CD4-positive, alpha-beta memory T cell (primary cell): ENCODE measurements at regions not wholly inside any gene's neighbourhood (a gene's known extent, or its start where the extent isn't known, plus 50 kb on each side); places are given as distances from the start of the nearest gene placed in this dataset.

Experiments
- CTCF ChIA-PET: fragments of 350-600 bp; sonication (Branson Sonifier 250); formaldehyde crosslinking; loops from one replicate; lab custom pipeline; 2021; ENCODE audit warnings: inconsistent platforms; ENCODE audit not compliant: partially characterized antibody; lab: Charles Lee
- POLR2A ChIA-PET: fragments of 350-600 bp; sonication (Branson Sonifier 250); formaldehyde crosslinking; loops from one replicate; lab custom pipeline; 2021; ENCODE audit not compliant: partially characterized antibody; lab: Charles Lee
- DNase-seq, 5 donors: peaks; one replicate each; pipeline versions ENCODE4 v3.0.0 to v3.0.0-alpha.2; 2020 to 2022; ENCODE audit warnings: mixed read lengths in 1 of 5
- H3K27ac ChIP-seq: one replicate; pipeline ENCODE4 v1.7.0; 2013; ENCODE audit warnings: low read depth, low read length
- H3K27me3 ChIP-seq: 2 replicates; pipeline ENCODE4 v1.7.0; 2013; ENCODE audit warnings: mild to moderate bottlenecking, low read length, moderate library complexity; ENCODE audit not compliant: insufficient read depth
- H3K36me3 ChIP-seq: 2 replicates; pipeline ENCODE4 v1.7.0; 2013; ENCODE audit warnings: mild to moderate bottlenecking, low read length, moderate library complexity; ENCODE audit not compliant: insufficient read depth
- H3K4me1 ChIP-seq: 2 replicates; pipeline ENCODE4 v1.7.0; 2013; ENCODE audit warnings: mild to moderate bottlenecking, low read length, moderate library complexity; ENCODE audit not compliant: insufficient read depth
- H3K4me3 ChIP-seq, 2 donors: one replicate each; pipeline ENCODE4 v1.7.0; 2013; ENCODE audit warnings: low read length in 2 of 2, mild to moderate bottlenecking in 1 of 2
- H3K9me3 ChIP-seq, 2 donors: one replicate each; pipeline ENCODE4 v1.7.0; 2013; ENCODE audit warnings: low read length in 2 of 2, control low read depth in 1 of 2; ENCODE audit not compliant: control insufficient read depth in 1 of 2
- H3K27ac Mint-ChIP-seq, 7 donors: one replicate each; pipeline ENCODE4 v1.8.0; 2020 to 2021; ENCODE audit warnings: mixed read lengths in 7 of 7, mild to moderate bottlenecking in 6 of 7, inconsistent platforms in 3 of 7, moderate library complexity in 3 of 7
- H3K27me3 Mint-ChIP-seq, 2 donors: one replicate each; pipeline ENCODE4 v1.8.0; 2020 to 2021; ENCODE audit warnings: mixed read lengths in 2 of 2
- H3K36me3 Mint-ChIP-seq, 2 donors: one replicate each; pipeline ENCODE4 v1.8.0; 2020 to 2021; ENCODE audit warnings: mixed read lengths in 2 of 2, inconsistent platforms in 1 of 2, mild to moderate bottlenecking in 1 of 2
- H3K4me1 Mint-ChIP-seq, 4 donors: one replicate each; pipeline ENCODE4 v1.8.0; 2020 to 2021; ENCODE audit warnings: mixed read lengths in 4 of 4, mild to moderate bottlenecking in 1 of 4
- H3K4me3 Mint-ChIP-seq, 8 donors: one replicate each; pipeline ENCODE4 v1.8.0; 2020 to 2021; ENCODE audit warnings: mixed read lengths in 8 of 8, mild to moderate bottlenecking in 7 of 8, moderate library complexity in 6 of 8, inconsistent platforms in 3 of 8
- H3K9me3 Mint-ChIP-seq, 8 donors: one replicate each; pipeline ENCODE4 v1.8.0; 2020 to 2021; ENCODE audit warnings: mixed read lengths in 8 of 8, mild to moderate bottlenecking in 5 of 8, inconsistent platforms in 3 of 8, moderate library complexity in 1 of 8
- intact Hi-C: fragments of 100-400 bp; cut with micrococcal nuclease; formaldehyde crosslinking; loops from one replicate; pipeline ENCODE4 v1.15.1; 2023

- Mint-ChIP-seq H3K4me1 (no peaks in the 10 kb centered on the region), H3K27me3 (no peaks in the 10 kb centered on the region), H3K4me3 (no peak overlapping the region), H3K9me3 (peaks cover 0 to 12% (median 5%) of the 10 kb centered on the region in 8 donors), H3K36me3 (no peaks in the 10 kb centered on the region), H3K27ac (no peak overlapping the region)
- Histone ChIP-seq H3K4me1 (no peaks in the 10 kb centered on the region), H3K27me3 (no peaks in the 10 kb centered on the region), H3K9me3 (no peaks in the 10 kb centered on the region), H3K4me3 (no peak overlapping the region), H3K27ac (no peak overlapping the region), H3K36me3 (no peaks in the 10 kb centered on the region)
- POLR2A ChIA-PET = no interaction called here
- CTCF ChIA-PET = no interaction called here
- DNase-seq = no peak
- intact Hi-C loops = no loop called here
Observed at GRCh38 chr18:25005541-25006403, 346.2 kb downstream of the ZNF521 start.

GRCh38 chr18:25010623-25011374 lies 341.2 kb downstream of the ZNF521 start:
- H3K27ac Mint-ChIP-seq = no peak overlapping the region
- POLR2A ChIA-PET = no interaction called here
- H3K9me3 Mint-ChIP-seq = peaks cover 0 to 12% (median 2%) of the 10 kb centered on the region in 8 donors

More at GRCh38 chr18:25010623-25011374, 341.2 kb downstream of the ZNF521 start:
- no peak for DNase-seq
- CTCF ChIA-PET = no interaction called here
- Mint-ChIP-seq H3K4me1 (no peaks in the 10 kb centered on the region), H3K4me3 (no peak overlapping the region), H3K27me3 (no peaks in the 10 kb centered on the region), H3K36me3 (no peaks in the 10 kb centered on the region)
- intact Hi-C loops = no loop called here
- no peak overlapping the region for H3K27ac ChIP-seq
- H3K36me3 ChIP-seq = no peaks in the 10 kb centered on the region
- no peak overlapping the region for H3K4me3 ChIP-seq
- H3K27me3 ChIP-seq = no peaks in the 10 kb centered on the region
- no peaks in the 10 kb centered on the region for H3K9me3 ChIP-seq
- no peaks in the 10 kb centered on the region for H3K4me1 ChIP-seq
